ENCODE measurements at regions not wholly inside any gene's neighbourhood (a gene's known extent, or its start where the extent isn't known, plus 50 kb on each side); places are given as distances from the start of the nearest gene placed in this dataset.
"Not testable (repeated sequence)": the region's sequence is repeated elsewhere in the genome, so short reads cannot be mapped to it uniquely, and the experiment has no call there.

GRCh38 chr1:229017091-229017490 lies 253.8 kb upstream of the RAB4A start:
- no peak overlapping the region for H3K27ac Mint-ChIP-seq (ENCODE audit: unreplicated experiment)
- H3K4me3 Mint-ChIP-seq (ENCODE audit: unreplicated experiment), result no peak overlapping the region
- TF ChIP-seq, protein P1, sequence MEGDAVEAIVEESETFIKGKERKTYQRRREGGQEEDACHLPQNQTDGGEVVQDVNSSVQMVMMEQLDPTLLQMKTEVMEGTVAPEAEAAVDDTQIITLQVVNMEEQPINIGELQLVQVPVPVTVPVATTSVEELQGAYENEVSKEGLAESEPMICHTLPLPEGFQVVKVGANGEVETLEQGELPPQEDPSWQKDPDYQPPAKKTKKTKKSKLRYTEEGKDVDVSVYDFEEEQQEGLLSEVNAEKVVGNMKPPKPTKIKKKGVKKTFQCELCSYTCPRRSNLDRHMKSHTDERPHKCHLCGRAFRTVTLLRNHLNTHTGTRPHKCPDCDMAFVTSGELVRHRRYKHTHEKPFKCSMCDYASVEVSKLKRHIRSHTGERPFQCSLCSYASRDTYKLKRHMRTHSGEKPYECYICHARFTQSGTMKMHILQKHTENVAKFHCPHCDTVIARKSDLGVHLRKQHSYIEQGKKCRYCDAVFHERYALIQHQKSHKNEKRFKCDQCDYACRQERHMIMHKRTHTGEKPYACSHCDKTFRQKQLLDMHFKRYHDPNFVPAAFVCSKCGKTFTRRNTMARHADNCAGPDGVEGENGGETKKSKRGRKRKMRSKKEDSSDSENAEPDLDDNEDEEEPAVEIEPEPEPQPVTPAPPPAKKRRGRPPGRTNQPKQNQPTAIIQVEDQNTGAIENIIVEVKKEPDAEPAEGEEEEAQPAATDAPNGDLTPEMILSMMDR (IDR thresholded peaks at IDR 0.05; ENCODE audit: unreplicated experiment), result no peak
- no peaks in the 10 kb centered on the region for H3K36me3 Mint-ChIP-seq (ENCODE audit: low read depth, unreplicated experiment)
- H3K4me1 Mint-ChIP-seq (ENCODE audit: unreplicated experiment), result peaks cover 14% of the 10 kb centered on the region
- no peak for DNase-seq (ENCODE audit: low spot score)
- no peaks in the 10 kb centered on the region for H3K9me3 Mint-ChIP-seq (ENCODE audit: unreplicated experiment)
- peaks cover under 1% of the 10 kb centered on the region for H3K27me3 Mint-ChIP-seq (ENCODE audit: unreplicated experiment)

DNA sequence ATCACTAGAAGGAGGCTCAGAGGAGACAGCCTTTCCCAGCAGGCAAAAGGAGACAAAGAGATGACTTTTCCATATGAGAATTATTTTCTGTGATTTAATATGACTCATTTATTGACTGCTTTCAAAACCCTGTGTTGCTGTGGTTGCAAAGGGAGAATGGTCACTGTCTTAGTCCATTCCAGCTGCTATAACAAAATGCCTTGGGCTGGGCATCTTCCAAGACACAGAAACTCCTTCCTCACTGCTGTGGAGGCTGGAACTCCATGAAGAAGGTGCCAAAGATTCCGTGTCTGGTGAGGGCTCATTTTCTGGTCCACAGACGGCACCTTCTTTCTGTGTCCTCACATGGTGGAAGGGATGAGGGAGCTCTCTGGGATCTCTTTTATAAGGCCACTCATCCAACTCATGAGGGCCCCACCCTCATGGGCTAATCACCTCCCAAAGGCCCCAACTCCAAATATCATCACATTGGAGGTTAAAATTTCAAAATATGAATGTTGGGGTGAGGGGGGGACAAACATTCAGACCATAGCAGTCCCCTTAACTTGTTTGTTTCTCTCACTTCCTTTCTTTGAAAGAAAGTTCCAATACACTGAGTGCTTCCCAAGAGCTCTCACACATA lies 252.1 kb upstream of the RAB4A start:
- no peak for DNase-seq (ENCODE audit: low spot score)
- no peaks in the 10 kb centered on the region for H3K9me3 Mint-ChIP-seq (ENCODE audit: unreplicated experiment)
- no peak overlapping the region for H3K27ac Mint-ChIP-seq (ENCODE audit: unreplicated experiment)
- H3K36me3 Mint-ChIP-seq (ENCODE audit: low read depth, unreplicated experiment), result no peaks in the 10 kb centered on the region
- H3K4me3 Mint-ChIP-seq (ENCODE audit: unreplicated experiment), result no peak overlapping the region
- H3K27me3 Mint-ChIP-seq (ENCODE audit: unreplicated experiment), result peaks cover 2% of the 10 kb centered on the region
- TF ChIP-seq, protein P1 (IDR thresholded peaks at IDR 0.05; ENCODE audit: unreplicated experiment), result no peak
- H3K4me1 Mint-ChIP-seq (ENCODE audit: unreplicated experiment), result peaks cover 11% of the 10 kb centered on the region

- Mint-ChIP-seq H3K4me1 (ENCODE audit: unreplicated experiment) (peaks cover 3% of the 10 kb centered on the region), H3K36me3 (ENCODE audit: low read depth, unreplicated experiment) (no peaks in the 10 kb centered on the region), H3K9me3 (ENCODE audit: unreplicated experiment) (no peaks in the 10 kb centered on the region), H3K27ac (ENCODE audit: unreplicated experiment) (no peak overlapping the region), H3K4me3 (ENCODE audit: unreplicated experiment) (no peak overlapping the region), H3K27me3 (ENCODE audit: unreplicated experiment) (peaks cover 2% of the 10 kb centered on the region)
- TF ChIP-seq, protein P1 (IDR thresholded peaks at IDR 0.05; ENCODE audit: unreplicated experiment), result no peak
- no peak for DNase-seq (ENCODE audit: low spot score)
Observed at GRCh38 chr1:229019663-229020271, 251.1 kb upstream of the RAB4A start.

- H3K27me3 Mint-ChIP-seq (ENCODE audit: unreplicated experiment); H3K9me3 Mint-ChIP-seq (ENCODE audit: unreplicated experiment); H3K27ac Mint-ChIP-seq (ENCODE audit: unreplicated experiment); DNase-seq (ENCODE audit: low spot score); H3K36me3 Mint-ChIP-seq (ENCODE audit: low read depth, unreplicated experiment); H3K4me3 Mint-ChIP-seq (ENCODE audit: unreplicated experiment): not testable (repeated sequence)
- H3K4me1 Mint-ChIP-seq (ENCODE audit: unreplicated experiment), result peaks cover 10% of the 10 kb centered on the region
Observed at GRCh38 chr1:229021034-229021433, 249.9 kb upstream of the RAB4A start.

DNA sequence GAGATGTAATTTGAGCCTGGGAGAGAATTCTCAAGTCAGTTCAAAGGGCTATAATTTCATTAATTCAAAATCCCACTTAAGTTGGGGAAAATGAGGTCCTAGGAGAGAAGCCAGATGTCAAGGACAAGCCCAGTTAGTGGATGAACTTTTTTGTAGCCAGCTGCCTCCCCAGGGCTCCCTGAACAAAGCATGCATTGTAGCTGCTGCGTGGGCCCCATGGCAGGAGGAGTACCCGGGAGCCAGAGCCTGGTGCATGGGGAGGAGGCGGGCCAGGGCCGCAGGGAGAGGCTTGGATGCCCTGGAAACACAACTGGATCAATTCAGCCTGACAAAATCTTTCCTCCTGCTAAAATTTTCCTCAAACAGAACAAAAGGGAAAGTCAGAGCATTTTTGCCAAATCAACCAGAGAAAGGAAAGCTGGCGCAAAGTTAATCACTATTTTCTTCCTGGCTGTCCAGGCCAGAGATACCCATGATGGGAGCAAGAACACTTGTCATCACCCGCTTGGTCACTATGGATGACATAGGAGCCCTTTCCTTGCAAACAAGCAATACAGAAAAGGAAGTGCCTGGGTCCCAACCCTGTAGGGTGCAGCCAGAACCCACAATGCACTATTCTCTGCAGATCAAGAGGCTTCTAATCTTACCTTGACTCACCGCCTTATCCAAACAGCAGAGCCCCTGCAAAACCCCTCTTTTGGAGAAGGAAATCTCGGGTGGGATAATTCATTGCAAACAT lies 248.1 kb upstream of the RAB4A start:
- TF ChIP-seq, protein P1 (IDR thresholded peaks at IDR 0.05; ENCODE audit: unreplicated experiment), result no peak
- peaks cover 5% of the 10 kb centered on the region for H3K27me3 Mint-ChIP-seq (ENCODE audit: unreplicated experiment)

More for the DNA sequence above, 248.1 kb upstream of the RAB4A start:
- H3K36me3 Mint-ChIP-seq (ENCODE audit: low read depth, unreplicated experiment), result no peaks in the 10 kb centered on the region
- no peak overlapping the region for H3K27ac Mint-ChIP-seq (ENCODE audit: unreplicated experiment)
- no peak overlapping the region for H3K4me3 Mint-ChIP-seq (ENCODE audit: unreplicated experiment)
- H3K4me1 Mint-ChIP-seq (ENCODE audit: unreplicated experiment), result peaks cover 24% of the 10 kb centered on the region
- no peaks in the 10 kb centered on the region for H3K9me3 Mint-ChIP-seq (ENCODE audit: unreplicated experiment)
- DNase-seq (ENCODE audit: low spot score), result no peak

Measured in endothelial cell (in vitro differentiated cells).